ENCODE measurements at regions not wholly inside any gene's neighbourhood (a gene's known extent, or its start where the extent isn't known, plus 50 kb on each side); places are given as distances from the start of the nearest gene placed in this dataset.

- Histone ChIP-seq H3K4me2 (no peak overlapping the region), H3K79me2 (ENCODE audit: low read depth) (no peaks in the 10 kb centered on the region), H4K20me1 (ENCODE audit: low read depth) (no peaks in the 10 kb centered on the region), H2AFZ (replicated peaks) (no peak overlapping the region), H3K27ac (no peak overlapping the region), H3F3A (ENCODE audit: low read depth) (no peaks in the 10 kb centered on the region), H3K4me1 (no peaks in the 10 kb centered on the region), H3K27me3 (no peaks in the 10 kb centered on the region), H3K9me3 (ENCODE audit: low read depth) (no peaks in the 10 kb centered on the region), H3K36me3 (no peaks in the 10 kb centered on the region), H3K4me3 (no peak overlapping the region), H3K9ac (no peak overlapping the region)
- no peak for TF ChIP-seq EZH2phosphoT487 (IDR thresholded peaks at IDR 0.05)
- TF ChIP-seq EZH2 (IDR thresholded peaks at IDR 0.05): no peak
- no peak for TF ChIP-seq CTCF (IDR thresholded peaks at IDR 0.05)
- Mint-ChIP-seq H3K27ac (no peak overlapping the region), H3K9me3 (no peaks in the 10 kb centered on the region), H3K4me1 (peaks cover 13% of the 10 kb centered on the region), H3K27me3 (ENCODE audit: insufficient read depth, low read depth) (peaks cover 2% of the 10 kb centered on the region), H3K36me3 (no peaks in the 10 kb centered on the region), H3K4me3 (no peak overlapping the region)
- DNase-seq (ENCODE audit: low spot score): no peak
Observed at GRCh38 chr2:151009437-151010175, 252.1 kb downstream of the RBM43 start.

- no peak overlapping the region for H3K4me3 ChIP-seq
- TF ChIP-seq EZH2phosphoT487 (IDR thresholded peaks at IDR 0.05) (no peak), CTCF (IDR thresholded peaks at IDR 0.05) (no peak), EZH2 (IDR thresholded peaks at IDR 0.05) (no peak)
- no peaks in the 10 kb centered on the region for H3K79me2 ChIP-seq (ENCODE audit: low read depth)
- H3K9ac ChIP-seq: no peak overlapping the region
- Mint-ChIP-seq H3K9me3 (no peaks in the 10 kb centered on the region), H3K27ac (no peak overlapping the region), H3K4me1 (peaks cover 13% of the 10 kb centered on the region), H3K27me3 (ENCODE audit: insufficient read depth, low read depth) (peaks cover 2% of the 10 kb centered on the region), H3K36me3 (no peaks in the 10 kb centered on the region), H3K4me3 (no peak overlapping the region)
- no peak overlapping the region for H2AFZ ChIP-seq (replicated peaks)
- H3K27me3 ChIP-seq: no peaks in the 10 kb centered on the region
- H3K36me3 ChIP-seq: no peaks in the 10 kb centered on the region
- no peak for DNase-seq (ENCODE audit: low spot score)
- H3F3A ChIP-seq (ENCODE audit: low read depth): no peaks in the 10 kb centered on the region
- no peak overlapping the region for H3K27ac ChIP-seq
- no peak overlapping the region for H3K4me2 ChIP-seq
- H3K4me1 ChIP-seq: no peaks in the 10 kb centered on the region
- H3K9me3 ChIP-seq (ENCODE audit: low read depth): no peaks in the 10 kb centered on the region
- no peaks in the 10 kb centered on the region for H4K20me1 ChIP-seq (ENCODE audit: low read depth)
Observed at GRCh38 chr2:151007365-151007764, 254.3 kb downstream of the RBM43 start.

- Histone ChIP-seq H3K79me2 (ENCODE audit: low read depth) (no peaks in the 10 kb centered on the region), H3K36me3 (no peaks in the 10 kb centered on the region), H2AFZ (replicated peaks) (no peak overlapping the region), H3F3A (ENCODE audit: low read depth) (no peaks in the 10 kb centered on the region), H3K4me3 (no peak overlapping the region), H3K27ac (no peak overlapping the region), H3K9me3 (ENCODE audit: low read depth) (no peaks in the 10 kb centered on the region), H3K4me1 (no peaks in the 10 kb centered on the region), H3K9ac (no peak overlapping the region), H4K20me1 (ENCODE audit: low read depth) (no peaks in the 10 kb centered on the region), H3K4me2 (no peak overlapping the region), H3K27me3 (no peaks in the 10 kb centered on the region)
- no peak overlapping the region for H3K4me3 Mint-ChIP-seq
- TF ChIP-seq EZH2phosphoT487 (IDR thresholded peaks at IDR 0.05): no peak
- TF ChIP-seq CTCF (IDR thresholded peaks at IDR 0.05): no peak
- no peak for TF ChIP-seq EZH2 (IDR thresholded peaks at IDR 0.05)
- peaks cover 2% of the 10 kb centered on the region for H3K27me3 Mint-ChIP-seq (ENCODE audit: insufficient read depth, low read depth)
- peaks cover 10% of the 10 kb centered on the region for H3K4me1 Mint-ChIP-seq
- DNase-seq (ENCODE audit: low spot score): no peak
- H3K27ac Mint-ChIP-seq: no peak overlapping the region
- H3K36me3 Mint-ChIP-seq: no peaks in the 10 kb centered on the region
- H3K9me3 Mint-ChIP-seq: no peaks in the 10 kb centered on the region
Observed at GRCh38 chr2:151002959-151003600, 258.6 kb downstream of the RBM43 start.
